ENCODE measurements at regions not wholly inside any gene's neighbourhood (a gene's known extent, or its start where the extent isn't known, plus 50 kb on each side); places are given as distances from the start of the nearest gene placed in this dataset.

DNA sequence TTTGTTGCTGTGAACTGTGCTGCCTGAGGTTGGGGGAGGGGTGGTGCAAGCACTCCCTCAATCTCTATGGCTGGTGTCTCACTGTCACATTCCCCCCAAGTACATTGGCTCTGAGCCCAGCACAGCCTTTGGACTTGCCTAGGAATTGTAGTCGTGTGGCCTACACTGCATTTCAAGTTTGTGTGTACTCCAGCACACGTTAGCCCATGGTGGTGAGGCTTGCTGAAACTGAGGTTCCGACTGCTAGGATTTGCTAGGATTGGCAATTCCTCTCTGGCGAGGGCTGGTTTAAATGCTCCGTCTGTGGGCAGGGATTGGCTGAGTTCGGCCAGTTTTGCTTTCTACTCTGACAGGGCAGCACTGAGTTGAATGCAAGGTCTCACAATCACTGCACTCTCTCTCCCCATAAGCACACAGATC is 121.7 kb upstream of the CXXC4 start:
- TF ChIP-seq, protein P1, sequence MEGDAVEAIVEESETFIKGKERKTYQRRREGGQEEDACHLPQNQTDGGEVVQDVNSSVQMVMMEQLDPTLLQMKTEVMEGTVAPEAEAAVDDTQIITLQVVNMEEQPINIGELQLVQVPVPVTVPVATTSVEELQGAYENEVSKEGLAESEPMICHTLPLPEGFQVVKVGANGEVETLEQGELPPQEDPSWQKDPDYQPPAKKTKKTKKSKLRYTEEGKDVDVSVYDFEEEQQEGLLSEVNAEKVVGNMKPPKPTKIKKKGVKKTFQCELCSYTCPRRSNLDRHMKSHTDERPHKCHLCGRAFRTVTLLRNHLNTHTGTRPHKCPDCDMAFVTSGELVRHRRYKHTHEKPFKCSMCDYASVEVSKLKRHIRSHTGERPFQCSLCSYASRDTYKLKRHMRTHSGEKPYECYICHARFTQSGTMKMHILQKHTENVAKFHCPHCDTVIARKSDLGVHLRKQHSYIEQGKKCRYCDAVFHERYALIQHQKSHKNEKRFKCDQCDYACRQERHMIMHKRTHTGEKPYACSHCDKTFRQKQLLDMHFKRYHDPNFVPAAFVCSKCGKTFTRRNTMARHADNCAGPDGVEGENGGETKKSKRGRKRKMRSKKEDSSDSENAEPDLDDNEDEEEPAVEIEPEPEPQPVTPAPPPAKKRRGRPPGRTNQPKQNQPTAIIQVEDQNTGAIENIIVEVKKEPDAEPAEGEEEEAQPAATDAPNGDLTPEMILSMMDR (conservative IDR thresholded peaks at IDR 0.05 in 1 of 2, IDR thresholded peaks at IDR 0.05 in 1 of 2; ENCODE audit: extremely low read depth in 1 of 2, insufficient read depth in 1 of 2, low read depth in 1 of 2, low read length in 2 of 2): no peak
- TF ChIP-seq EZH2 (IDR thresholded peaks at IDR 0.05; ENCODE audit: borderline replicate concordance, low read length): no peak
